HEK293 (cell line): ENCODE measurements at regions not wholly inside any gene's neighbourhood (a gene's known extent, or its start where the extent isn't known, plus 50 kb on each side); places are given as distances from the start of the nearest gene placed in this dataset.

Experiments used
- FEZF1 ChIP-seq: fragments of 450-650 bp; formaldehyde crosslinking; IDR thresholded peaks from 2 replicates; pipeline ENCODE4 v1.5.1; 2016; ENCODE audit warnings: missing biosample characterization, missing genetic modification characterization
- GLI4 ChIP-seq: fragments of 450-650 bp; formaldehyde crosslinking; IDR thresholded peaks from 2 replicates; pipeline ENCODE4 v1.5.1; 2016; ENCODE audit warnings: missing biosample characterization, missing genetic modification characterization
- KLF9 ChIP-seq: fragments of 450-650 bp; formaldehyde crosslinking; IDR thresholded peaks from 2 replicates; pipeline ENCODE4 v1.5.1; 2016; ENCODE audit warnings: missing biosample characterization, missing genetic modification characterization, low read depth
- ZBTB1 ChIP-seq: fragments of 450-650 bp; formaldehyde crosslinking; IDR thresholded peaks from 2 replicates; pipeline ENCODE4 v1.5.1; 2016; ENCODE audit warnings: missing biosample characterization, missing genetic modification characterization
- ZBTB48 ChIP-seq: fragments of 450-650 bp; formaldehyde crosslinking; IDR thresholded peaks from 2 replicates; pipeline ENCODE4 v1.5.1; 2016; ENCODE audit warnings: missing biosample characterization, missing genetic modification characterization
- ZBTB8A ChIP-seq: fragments of 450-650 bp; formaldehyde crosslinking; IDR thresholded peaks from 2 replicates; pipeline ENCODE4 v1.5.1; 2016; ENCODE audit warnings: missing biosample characterization, missing genetic modification characterization
- ZNF10 ChIP-seq: fragments of 450-650 bp; formaldehyde crosslinking; IDR thresholded peaks from 2 replicates; pipeline ENCODE4 v1.5.1; 2017; ENCODE audit warnings: missing biosample characterization, missing genetic modification characterization
- ZNF184 ChIP-seq: fragments of 450-650 bp; IDR thresholded peaks from 2 replicates; pipeline ENCODE4 v1.5.1; 2018; ENCODE audit warnings: missing biosample characterization, mild to moderate bottlenecking, missing genetic modification characterization
- ZNF211 ChIP-seq: fragments of 450-650 bp; formaldehyde crosslinking; IDR thresholded peaks from 2 replicates; pipeline ENCODE4 v1.5.1; 2016; ENCODE audit warnings: low read depth, missing biosample characterization, missing genetic modification characterization
- ZNF391 ChIP-seq: fragments of 450-650 bp; formaldehyde crosslinking; IDR thresholded peaks from 2 replicates; pipeline ENCODE4 v1.5.1; 2016; ENCODE audit warnings: low read depth, missing biosample characterization, missing genetic modification characterization, borderline replicate concordance
- ZNF426 ChIP-seq: fragments of 450-650 bp; formaldehyde crosslinking; IDR thresholded peaks from 2 replicates; pipeline ENCODE4 v1.5.1; 2017; ENCODE audit warnings: missing biosample characterization, missing genetic modification characterization, mild to moderate bottlenecking, inconsistent platforms, moderate library complexity
- ZNF549 ChIP-seq: fragments of 450-650 bp; IDR thresholded peaks from 2 replicates; pipeline ENCODE4 v1.5.1; 2018; ENCODE audit warnings: missing biosample characterization, missing genetic modification characterization, mild to moderate bottlenecking, inconsistent platforms, moderate library complexity
- ZNF621 ChIP-seq: fragments of 450-650 bp; formaldehyde crosslinking; IDR thresholded peaks from 2 replicates; pipeline ENCODE4 v1.5.1; 2017; ENCODE audit warnings: missing biosample characterization, missing genetic modification characterization
- ZNF785 ChIP-seq: fragments of 450-650 bp; formaldehyde crosslinking; IDR thresholded peaks from 2 replicates; pipeline ENCODE4 v1.5.1; 2016; ENCODE audit warnings: missing biosample characterization, missing genetic modification characterization
- TF ChIP-seq, protein P1 (sequence below): fragments of 450-650 bp; formaldehyde crosslinking; IDR thresholded peaks from 2 replicates; pipeline ENCODE4 v1.5.1; 2016; ENCODE audit warnings: missing biosample characterization, missing genetic modification characterization, borderline replicate concordance
- TF ChIP-seq, protein P2 (sequence below): sonication (generic); formaldehyde crosslinking; IDR thresholded peaks from 2 replicates; pipeline ENCODE4 v1.8.1; 2022; ENCODE audit warnings: mild to moderate bottlenecking, moderate library complexity, missing genetic modification reagents
- TF ChIP-seq, protein P3 (sequence below): fragments of 450-650 bp; formaldehyde crosslinking; IDR thresholded peaks from 2 replicates; pipeline ENCODE4 v1.5.1; 2016; ENCODE audit warnings: missing biosample characterization, missing genetic modification characterization, borderline replicate concordance
- TF ChIP-seq, protein P4 (sequence below): fragments of 450-650 bp; formaldehyde crosslinking; IDR thresholded peaks from 2 replicates; pipeline ENCODE4 v1.5.1; 2016; ENCODE audit warnings: missing biosample characterization, missing genetic modification characterization
- TF ChIP-seq, protein P5 (sequence below): fragments of 450-650 bp; IDR thresholded peaks from 2 replicates; pipeline ENCODE4 v1.5.1; 2018; ENCODE audit warnings: missing biosample characterization, missing genetic modification characterization
- TF ChIP-seq, protein P6 (sequence below): fragments of 450-650 bp; formaldehyde crosslinking; IDR thresholded peaks from 2 replicates; pipeline ENCODE4 v1.5.1; 2016; ENCODE audit warnings: missing biosample characterization, missing genetic modification characterization
- TF ChIP-seq, protein P7 (sequence below): fragments of 450-650 bp; formaldehyde crosslinking; IDR thresholded peaks from 2 replicates; pipeline ENCODE4 v1.5.1; 2016; ENCODE audit warnings: missing biosample characterization, missing genetic modification characterization

DNA sequence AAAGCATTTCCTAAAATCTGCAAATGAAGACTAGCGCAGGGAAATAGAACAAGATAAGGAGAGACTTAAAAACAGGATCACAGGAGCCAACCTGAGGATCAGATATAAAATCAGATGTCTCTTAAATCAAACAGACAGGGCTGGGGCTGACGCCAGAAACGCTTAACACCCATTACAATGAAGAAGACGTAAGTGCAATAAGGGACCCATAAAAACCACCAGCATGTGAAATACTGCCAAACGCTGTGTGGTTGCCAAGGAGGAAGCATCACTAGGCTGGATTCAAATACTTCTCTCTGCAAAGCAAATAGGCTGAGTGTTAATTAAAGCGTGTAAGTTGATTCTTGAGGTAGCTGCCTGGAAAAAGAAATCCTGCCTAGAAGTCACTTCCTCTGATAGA lies 74.4 kb upstream of the ATP10B start (continued):
- TF ChIP-seq, protein P1, sequence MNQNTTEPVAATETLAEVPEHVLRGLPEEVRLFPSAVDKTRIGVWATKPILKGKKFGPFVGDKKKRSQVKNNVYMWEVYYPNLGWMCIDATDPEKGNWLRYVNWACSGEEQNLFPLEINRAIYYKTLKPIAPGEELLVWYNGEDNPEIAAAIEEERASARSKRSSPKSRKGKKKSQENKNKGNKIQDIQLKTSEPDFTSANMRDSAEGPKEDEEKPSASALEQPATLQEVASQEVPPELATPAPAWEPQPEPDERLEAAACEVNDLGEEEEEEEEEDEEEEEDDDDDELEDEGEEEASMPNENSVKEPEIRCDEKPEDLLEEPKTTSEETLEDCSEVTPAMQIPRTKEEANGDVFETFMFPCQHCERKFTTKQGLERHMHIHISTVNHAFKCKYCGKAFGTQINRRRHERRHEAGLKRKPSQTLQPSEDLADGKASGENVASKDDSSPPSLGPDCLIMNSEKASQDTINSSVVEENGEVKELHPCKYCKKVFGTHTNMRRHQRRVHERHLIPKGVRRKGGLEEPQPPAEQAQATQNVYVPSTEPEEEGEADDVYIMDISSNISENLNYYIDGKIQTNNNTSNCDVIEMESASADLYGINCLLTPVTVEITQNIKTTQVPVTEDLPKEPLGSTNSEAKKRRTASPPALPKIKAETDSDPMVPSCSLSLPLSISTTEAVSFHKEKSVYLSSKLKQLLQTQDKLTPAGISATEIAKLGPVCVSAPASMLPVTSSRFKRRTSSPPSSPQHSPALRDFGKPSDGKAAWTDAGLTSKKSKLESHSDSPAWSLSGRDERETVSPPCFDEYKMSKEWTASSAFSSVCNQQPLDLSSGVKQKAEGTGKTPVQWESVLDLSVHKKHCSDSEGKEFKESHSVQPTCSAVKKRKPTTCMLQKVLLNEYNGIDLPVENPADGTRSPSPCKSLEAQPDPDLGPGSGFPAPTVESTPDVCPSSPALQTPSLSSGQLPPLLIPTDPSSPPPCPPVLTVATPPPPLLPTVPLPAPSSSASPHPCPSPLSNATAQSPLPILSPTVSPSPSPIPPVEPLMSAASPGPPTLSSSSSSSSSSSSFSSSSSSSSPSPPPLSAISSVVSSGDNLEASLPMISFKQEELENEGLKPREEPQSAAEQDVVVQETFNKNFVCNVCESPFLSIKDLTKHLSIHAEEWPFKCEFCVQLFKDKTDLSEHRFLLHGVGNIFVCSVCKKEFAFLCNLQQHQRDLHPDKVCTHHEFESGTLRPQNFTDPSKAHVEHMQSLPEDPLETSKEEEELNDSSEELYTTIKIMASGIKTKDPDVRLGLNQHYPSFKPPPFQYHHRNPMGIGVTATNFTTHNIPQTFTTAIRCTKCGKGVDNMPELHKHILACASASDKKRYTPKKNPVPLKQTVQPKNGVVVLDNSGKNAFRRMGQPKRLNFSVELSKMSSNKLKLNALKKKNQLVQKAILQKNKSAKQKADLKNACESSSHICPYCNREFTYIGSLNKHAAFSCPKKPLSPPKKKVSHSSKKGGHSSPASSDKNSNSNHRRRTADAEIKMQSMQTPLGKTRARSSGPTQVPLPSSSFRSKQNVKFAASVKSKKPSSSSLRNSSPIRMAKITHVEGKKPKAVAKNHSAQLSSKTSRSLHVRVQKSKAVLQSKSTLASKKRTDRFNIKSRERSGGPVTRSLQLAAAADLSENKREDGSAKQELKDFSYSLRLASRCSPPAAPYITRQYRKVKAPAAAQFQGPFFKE (tag by site-specific recombination): no peak
- TF ChIP-seq ZNF184 (0 out of 2 replicates have a peak, but pooled peaks have one; percentile 26), ZBTB1 (no peak), ZBTB48 (tag by site-specific recombination) (no peak), ZNF621 (tag by site-specific recombination) (no peak), GLI4 (tag by site-specific recombination) (no peak), ZNF391 (tag by site-specific recombination) (no peak), ZNF785 (no peak), ZBTB8A (tag by site-specific recombination) (no peak), ZNF10 (tag by site-specific recombination) (no peak), ZNF426 (tag by site-specific recombination) (no peak), ZNF211 (tag by site-specific recombination) (no peak), FEZF1 (tag by site-specific recombination) (peak; percentile 60; the same call in 1 of the 2 replicates), ZNF549 (tag by site-specific recombination) (no peak), KLF9 (tag by site-specific recombination) (no peak)
- TF ChIP-seq, protein P2, sequence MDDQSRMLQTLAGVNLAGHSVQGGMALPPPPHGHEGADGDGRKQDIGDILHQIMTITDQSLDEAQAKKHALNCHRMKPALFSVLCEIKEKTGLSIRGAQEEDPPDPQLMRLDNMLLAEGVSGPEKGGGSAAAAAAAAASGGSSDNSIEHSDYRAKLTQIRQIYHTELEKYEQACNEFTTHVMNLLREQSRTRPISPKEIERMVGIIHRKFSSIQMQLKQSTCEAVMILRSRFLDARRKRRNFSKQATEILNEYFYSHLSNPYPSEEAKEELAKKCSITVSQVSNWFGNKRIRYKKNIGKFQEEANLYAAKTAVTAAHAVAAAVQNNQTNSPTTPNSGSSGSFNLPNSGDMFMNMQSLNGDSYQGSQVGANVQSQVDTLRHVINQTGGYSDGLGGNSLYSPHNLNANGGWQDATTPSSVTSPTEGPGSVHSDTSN (CRISPR knock-in tag): no peak
- TF ChIP-seq, protein P3, sequence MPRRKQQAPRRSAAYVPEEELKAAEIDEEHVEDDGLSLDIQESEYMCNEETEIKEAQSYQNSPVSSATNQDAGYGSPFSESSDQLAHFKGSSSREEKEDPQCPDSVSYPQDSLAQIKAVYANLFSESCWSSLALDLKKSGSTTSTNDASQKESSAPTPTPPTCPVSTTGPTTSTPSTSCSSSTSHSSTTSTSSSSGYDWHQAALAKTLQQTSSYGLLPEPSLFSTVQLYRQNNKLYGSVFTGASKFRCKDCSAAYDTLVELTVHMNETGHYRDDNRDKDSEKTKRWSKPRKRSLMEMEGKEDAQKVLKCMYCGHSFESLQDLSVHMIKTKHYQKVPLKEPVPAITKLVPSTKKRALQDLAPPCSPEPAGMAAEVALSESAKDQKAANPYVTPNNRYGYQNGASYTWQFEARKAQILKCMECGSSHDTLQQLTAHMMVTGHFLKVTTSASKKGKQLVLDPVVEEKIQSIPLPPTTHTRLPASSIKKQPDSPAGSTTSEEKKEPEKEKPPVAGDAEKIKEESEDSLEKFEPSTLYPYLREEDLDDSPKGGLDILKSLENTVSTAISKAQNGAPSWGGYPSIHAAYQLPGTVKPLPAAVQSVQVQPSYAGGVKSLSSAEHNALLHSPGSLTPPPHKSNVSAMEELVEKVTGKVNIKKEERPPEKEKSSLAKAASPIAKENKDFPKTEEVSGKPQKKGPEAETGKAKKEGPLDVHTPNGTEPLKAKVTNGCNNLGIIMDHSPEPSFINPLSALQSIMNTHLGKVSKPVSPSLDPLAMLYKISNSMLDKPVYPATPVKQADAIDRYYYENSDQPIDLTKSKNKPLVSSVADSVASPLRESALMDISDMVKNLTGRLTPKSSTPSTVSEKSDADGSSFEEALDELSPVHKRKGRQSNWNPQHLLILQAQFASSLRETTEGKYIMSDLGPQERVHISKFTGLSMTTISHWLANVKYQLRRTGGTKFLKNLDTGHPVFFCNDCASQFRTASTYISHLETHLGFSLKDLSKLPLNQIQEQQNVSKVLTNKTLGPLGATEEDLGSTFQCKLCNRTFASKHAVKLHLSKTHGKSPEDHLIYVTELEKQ (tag by site-specific recombination): peak; percentile 62; the same call in 1 of the 2 replicates
- TF ChIP-seq, protein P4, sequence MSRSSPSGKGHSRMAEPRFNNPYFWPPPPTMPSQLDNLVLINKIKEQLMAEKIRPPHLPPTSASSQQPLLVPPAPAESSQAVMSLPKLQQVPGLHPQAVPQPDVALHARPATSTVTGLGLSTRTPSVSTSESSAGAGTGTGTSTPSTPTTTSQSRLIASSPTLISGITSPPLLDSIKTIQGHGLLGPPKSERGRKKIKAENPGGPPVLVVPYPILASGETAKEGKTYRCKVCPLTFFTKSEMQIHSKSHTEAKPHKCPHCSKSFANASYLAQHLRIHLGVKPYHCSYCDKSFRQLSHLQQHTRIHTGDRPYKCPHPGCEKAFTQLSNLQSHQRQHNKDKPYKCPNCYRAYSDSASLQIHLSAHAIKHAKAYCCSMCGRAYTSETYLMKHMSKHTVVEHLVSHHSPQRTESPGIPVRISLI (tag by site-specific recombination): 0 out of 2 replicates have a peak, but pooled peaks have one; percentile 16
- TF ChIP-seq, protein P5, sequence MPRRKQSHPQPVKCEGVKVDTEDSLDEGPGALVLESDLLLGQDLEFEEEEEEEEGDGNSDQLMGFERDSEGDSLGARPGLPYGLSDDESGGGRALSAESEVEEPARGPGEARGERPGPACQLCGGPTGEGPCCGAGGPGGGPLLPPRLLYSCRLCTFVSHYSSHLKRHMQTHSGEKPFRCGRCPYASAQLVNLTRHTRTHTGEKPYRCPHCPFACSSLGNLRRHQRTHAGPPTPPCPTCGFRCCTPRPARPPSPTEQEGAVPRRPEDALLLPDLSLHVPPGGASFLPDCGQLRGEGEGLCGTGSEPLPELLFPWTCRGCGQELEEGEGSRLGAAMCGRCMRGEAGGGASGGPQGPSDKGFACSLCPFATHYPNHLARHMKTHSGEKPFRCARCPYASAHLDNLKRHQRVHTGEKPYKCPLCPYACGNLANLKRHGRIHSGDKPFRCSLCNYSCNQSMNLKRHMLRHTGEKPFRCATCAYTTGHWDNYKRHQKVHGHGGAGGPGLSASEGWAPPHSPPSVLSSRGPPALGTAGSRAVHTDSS (tag by site-specific recombination): peak; percentile 65
- TF ChIP-seq, protein P6, sequence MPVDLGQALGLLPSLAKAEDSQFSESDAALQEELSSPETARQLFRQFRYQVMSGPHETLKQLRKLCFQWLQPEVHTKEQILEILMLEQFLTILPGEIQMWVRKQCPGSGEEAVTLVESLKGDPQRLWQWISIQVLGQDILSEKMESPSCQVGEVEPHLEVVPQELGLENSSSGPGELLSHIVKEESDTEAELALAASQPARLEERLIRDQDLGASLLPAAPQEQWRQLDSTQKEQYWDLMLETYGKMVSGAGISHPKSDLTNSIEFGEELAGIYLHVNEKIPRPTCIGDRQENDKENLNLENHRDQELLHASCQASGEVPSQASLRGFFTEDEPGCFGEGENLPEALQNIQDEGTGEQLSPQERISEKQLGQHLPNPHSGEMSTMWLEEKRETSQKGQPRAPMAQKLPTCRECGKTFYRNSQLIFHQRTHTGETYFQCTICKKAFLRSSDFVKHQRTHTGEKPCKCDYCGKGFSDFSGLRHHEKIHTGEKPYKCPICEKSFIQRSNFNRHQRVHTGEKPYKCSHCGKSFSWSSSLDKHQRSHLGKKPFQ (tag by site-specific recombination): no peak
- TF ChIP-seq, protein P7, sequence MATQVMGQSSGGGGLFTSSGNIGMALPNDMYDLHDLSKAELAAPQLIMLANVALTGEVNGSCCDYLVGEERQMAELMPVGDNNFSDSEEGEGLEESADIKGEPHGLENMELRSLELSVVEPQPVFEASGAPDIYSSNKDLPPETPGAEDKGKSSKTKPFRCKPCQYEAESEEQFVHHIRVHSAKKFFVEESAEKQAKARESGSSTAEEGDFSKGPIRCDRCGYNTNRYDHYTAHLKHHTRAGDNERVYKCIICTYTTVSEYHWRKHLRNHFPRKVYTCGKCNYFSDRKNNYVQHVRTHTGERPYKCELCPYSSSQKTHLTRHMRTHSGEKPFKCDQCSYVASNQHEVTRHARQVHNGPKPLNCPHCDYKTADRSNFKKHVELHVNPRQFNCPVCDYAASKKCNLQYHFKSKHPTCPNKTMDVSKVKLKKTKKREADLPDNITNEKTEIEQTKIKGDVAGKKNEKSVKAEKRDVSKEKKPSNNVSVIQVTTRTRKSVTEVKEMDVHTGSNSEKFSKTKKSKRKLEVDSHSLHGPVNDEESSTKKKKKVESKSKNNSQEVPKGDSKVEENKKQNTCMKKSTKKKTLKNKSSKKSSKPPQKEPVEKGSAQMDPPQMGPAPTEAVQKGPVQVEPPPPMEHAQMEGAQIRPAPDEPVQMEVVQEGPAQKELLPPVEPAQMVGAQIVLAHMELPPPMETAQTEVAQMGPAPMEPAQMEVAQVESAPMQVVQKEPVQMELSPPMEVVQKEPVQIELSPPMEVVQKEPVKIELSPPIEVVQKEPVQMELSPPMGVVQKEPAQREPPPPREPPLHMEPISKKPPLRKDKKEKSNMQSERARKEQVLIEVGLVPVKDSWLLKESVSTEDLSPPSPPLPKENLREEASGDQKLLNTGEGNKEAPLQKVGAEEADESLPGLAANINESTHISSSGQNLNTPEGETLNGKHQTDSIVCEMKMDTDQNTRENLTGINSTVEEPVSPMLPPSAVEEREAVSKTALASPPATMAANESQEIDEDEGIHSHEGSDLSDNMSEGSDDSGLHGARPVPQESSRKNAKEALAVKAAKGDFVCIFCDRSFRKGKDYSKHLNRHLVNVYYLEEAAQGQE (tag by site-specific recombination): no peak
